ENCODE measurements at regions not wholly inside any gene's neighbourhood (a gene's known extent, or its start where the extent isn't known, plus 50 kb on each side); places are given as distances from the start of the nearest gene placed in this dataset.

DNA sequence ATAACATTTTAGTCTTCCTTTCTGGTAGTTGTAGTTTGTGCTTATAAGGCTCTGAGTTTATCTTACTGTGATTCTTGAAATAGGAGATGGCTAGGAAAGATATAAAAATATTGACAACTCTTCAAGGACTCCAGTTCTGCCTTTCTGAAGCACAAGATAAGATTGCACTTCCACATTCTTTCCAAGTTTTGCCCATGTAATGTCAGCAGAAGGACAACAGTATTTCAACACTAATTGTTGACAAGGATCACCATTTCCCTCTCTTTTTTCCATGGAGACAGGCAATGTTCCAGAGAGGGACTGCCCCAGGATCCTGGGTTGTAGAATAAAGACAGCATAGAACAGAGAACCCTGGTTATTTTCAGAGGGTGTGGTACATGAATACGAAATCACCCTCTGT lies 279.1 kb upstream of the CNTNAP5 start:
- TF ChIP-seq, protein P1, sequence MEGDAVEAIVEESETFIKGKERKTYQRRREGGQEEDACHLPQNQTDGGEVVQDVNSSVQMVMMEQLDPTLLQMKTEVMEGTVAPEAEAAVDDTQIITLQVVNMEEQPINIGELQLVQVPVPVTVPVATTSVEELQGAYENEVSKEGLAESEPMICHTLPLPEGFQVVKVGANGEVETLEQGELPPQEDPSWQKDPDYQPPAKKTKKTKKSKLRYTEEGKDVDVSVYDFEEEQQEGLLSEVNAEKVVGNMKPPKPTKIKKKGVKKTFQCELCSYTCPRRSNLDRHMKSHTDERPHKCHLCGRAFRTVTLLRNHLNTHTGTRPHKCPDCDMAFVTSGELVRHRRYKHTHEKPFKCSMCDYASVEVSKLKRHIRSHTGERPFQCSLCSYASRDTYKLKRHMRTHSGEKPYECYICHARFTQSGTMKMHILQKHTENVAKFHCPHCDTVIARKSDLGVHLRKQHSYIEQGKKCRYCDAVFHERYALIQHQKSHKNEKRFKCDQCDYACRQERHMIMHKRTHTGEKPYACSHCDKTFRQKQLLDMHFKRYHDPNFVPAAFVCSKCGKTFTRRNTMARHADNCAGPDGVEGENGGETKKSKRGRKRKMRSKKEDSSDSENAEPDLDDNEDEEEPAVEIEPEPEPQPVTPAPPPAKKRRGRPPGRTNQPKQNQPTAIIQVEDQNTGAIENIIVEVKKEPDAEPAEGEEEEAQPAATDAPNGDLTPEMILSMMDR (IDR thresholded peaks at IDR 0.05; ENCODE audit: borderline replicate concordance, extremely low read depth, low read length, poor library complexity, severe bottlenecking), result no peak
- TF ChIP-seq EZH2 (IDR thresholded peaks at IDR 0.05; ENCODE audit: borderline replicate concordance, low read depth, low read length, severe bottlenecking), result no peak

Data from DND-41 (cell line).